ENCODE measurements at regions not wholly inside any gene's neighbourhood (a gene's known extent, or its start where the extent isn't known, plus 50 kb on each side); places are given as distances from the start of the nearest gene placed in this dataset.

GRCh38 chr1:227472772-227473171 is 90.6 kb upstream of the ZNF678 start:
- no peak for ATAC-seq
- TF ChIP-seq POLR2A (IDR thresholded peaks at IDR 0.05) (no peak), CTCF (IDR thresholded peaks at IDR 0.05) (no peak)

GRCh38 chr1:227470688-227471087 is 92.7 kb upstream of the ZNF678 start:
- Histone ChIP-seq H3K27ac (no peak overlapping the region), H3K36me3 (replicated peaks in 1 of 2; ENCODE audit: insufficient read depth in 1 of 2, low read depth in 2 of 2) (no peaks in the 10 kb centered on the region), H3K9me3 (no peaks in the 10 kb centered on the region), H3K27me3 (no peaks in the 10 kb centered on the region), H3K4me1 (no peaks in the 10 kb centered on the region), H3K4me3 (no peak overlapping the region)
- ATAC-seq, result no peak
- 80 to 90% methylated on average over 2 of the region's 2 CpGs for WGBS, 2 donors
- DNase-seq, result no peak
- intact Hi-C loops (cut with DNase I), result no loop called here
- TF ChIP-seq POLR2A (IDR thresholded peaks at IDR 0.05) (no peak), CTCF (IDR thresholded peaks at IDR 0.05) (no peak)

More at GRCh38 chr1:227472772-227473171, 90.6 kb upstream of the ZNF678 start:
- Histone ChIP-seq H3K4me3 (no peak overlapping the region), H3K4me1 (no peaks in the 10 kb centered on the region), H3K36me3 (replicated peaks in 1 of 2; ENCODE audit: insufficient read depth in 1 of 2, low read depth in 2 of 2) (no peaks in the 10 kb centered on the region), H3K27me3 (no peaks in the 10 kb centered on the region), H3K9me3 (no peaks in the 10 kb centered on the region), H3K27ac (no peak overlapping the region)
- DNase-seq, result no peak
- intact Hi-C loops (cut with DNase I), result no loop called here
- WGBS, 2 donors, result 67 to 93% methylated on average over 1 of the region's 1 CpG

GRCh38 chr1:227469708-227470107 is 93.6 kb upstream of the ZNF678 start:
- DNase-seq, result no peak
- H3K27ac ChIP-seq, result no peak overlapping the region
- H3K9me3 ChIP-seq, result no peaks in the 10 kb centered on the region
- 33 to 36% methylated on average over 3 of the region's 3 CpGs for WGBS, 2 donors
- intact Hi-C loops (cut with DNase I), result no loop called here
- no peaks in the 10 kb centered on the region for H3K4me1 ChIP-seq
- no peaks in the 10 kb centered on the region for H3K36me3 ChIP-seq (replicated peaks in 1 of 2; ENCODE audit: insufficient read depth in 1 of 2, low read depth in 2 of 2)
- no peak for ATAC-seq
- H3K27me3 ChIP-seq, result no peaks in the 10 kb centered on the region
- H3K4me3 ChIP-seq, result no peak overlapping the region
- TF ChIP-seq POLR2A (IDR thresholded peaks at IDR 0.05) (no peak), CTCF (IDR thresholded peaks at IDR 0.05) (no peak)

GRCh38 chr1:227466039-227466645 is 97.2 kb upstream of the ZNF678 start:
- ATAC-seq, result no peak
- TF ChIP-seq CTCF (IDR thresholded peaks at IDR 0.05) (no peak), POLR2A (IDR thresholded peaks at IDR 0.05) (no peak)
- H3K9me3 ChIP-seq, result no peaks in the 10 kb centered on the region
- no peaks in the 10 kb centered on the region for H3K36me3 ChIP-seq (replicated peaks in 1 of 2; ENCODE audit: insufficient read depth in 1 of 2, low read depth in 2 of 2)
- H3K27ac ChIP-seq, result no peak overlapping the region
- H3K4me1 ChIP-seq, result no peaks in the 10 kb centered on the region
- H3K4me3 ChIP-seq, result no peak overlapping the region
- intact Hi-C loops (cut with DNase I), result no loop called here
- 77 to 83% methylated on average over 5 of the region's 5 CpGs for WGBS, 2 donors
- no peak for DNase-seq
- H3K27me3 ChIP-seq, result no peaks in the 10 kb centered on the region

- no peaks in the 10 kb centered on the region for H3K36me3 ChIP-seq (replicated peaks in 1 of 2; ENCODE audit: insufficient read depth in 1 of 2, low read depth in 2 of 2)
- intact Hi-C loops (cut with DNase I), result no loop called here
- no peaks in the 10 kb centered on the region for H3K4me1 ChIP-seq
- no peak overlapping the region for H3K4me3 ChIP-seq
- WGBS, 2 donors, result 70 to 86% methylated on average over 3 to 5 of the region's 7 CpGs
- no peaks in the 10 kb centered on the region for H3K9me3 ChIP-seq
- no peaks in the 10 kb centered on the region for H3K27me3 ChIP-seq
- H3K27ac ChIP-seq, result no peak overlapping the region
- ATAC-seq (no peak), DNase-seq (no peak)
- TF ChIP-seq POLR2A (IDR thresholded peaks at IDR 0.05) (no peak), CTCF (IDR thresholded peaks at IDR 0.05) (no peak)
Measured at GRCh38 chr1:227465256-227465655, 98.1 kb upstream of the ZNF678 start.

All from body of pancreas (tissue), 4 donors.